ENCODE measurements at regions not wholly inside any gene's neighbourhood (a gene's known extent, or its start where the extent isn't known, plus 50 kb on each side); places are given as distances from the start of the nearest gene placed in this dataset.

- TF ChIP-seq, protein P1, sequence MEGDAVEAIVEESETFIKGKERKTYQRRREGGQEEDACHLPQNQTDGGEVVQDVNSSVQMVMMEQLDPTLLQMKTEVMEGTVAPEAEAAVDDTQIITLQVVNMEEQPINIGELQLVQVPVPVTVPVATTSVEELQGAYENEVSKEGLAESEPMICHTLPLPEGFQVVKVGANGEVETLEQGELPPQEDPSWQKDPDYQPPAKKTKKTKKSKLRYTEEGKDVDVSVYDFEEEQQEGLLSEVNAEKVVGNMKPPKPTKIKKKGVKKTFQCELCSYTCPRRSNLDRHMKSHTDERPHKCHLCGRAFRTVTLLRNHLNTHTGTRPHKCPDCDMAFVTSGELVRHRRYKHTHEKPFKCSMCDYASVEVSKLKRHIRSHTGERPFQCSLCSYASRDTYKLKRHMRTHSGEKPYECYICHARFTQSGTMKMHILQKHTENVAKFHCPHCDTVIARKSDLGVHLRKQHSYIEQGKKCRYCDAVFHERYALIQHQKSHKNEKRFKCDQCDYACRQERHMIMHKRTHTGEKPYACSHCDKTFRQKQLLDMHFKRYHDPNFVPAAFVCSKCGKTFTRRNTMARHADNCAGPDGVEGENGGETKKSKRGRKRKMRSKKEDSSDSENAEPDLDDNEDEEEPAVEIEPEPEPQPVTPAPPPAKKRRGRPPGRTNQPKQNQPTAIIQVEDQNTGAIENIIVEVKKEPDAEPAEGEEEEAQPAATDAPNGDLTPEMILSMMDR (IDR thresholded peaks at IDR 0.05; ENCODE audit: borderline replicate concordance, insufficient read depth, low read depth, low read length), result no peak
- H3K4me3 ChIP-seq (ENCODE audit: low read depth, low read length), result no peak overlapping the region
These were observed 123.4 kb upstream of the CXCL14 start for GRCh38 chr5:135702191-135702590.

DNA sequence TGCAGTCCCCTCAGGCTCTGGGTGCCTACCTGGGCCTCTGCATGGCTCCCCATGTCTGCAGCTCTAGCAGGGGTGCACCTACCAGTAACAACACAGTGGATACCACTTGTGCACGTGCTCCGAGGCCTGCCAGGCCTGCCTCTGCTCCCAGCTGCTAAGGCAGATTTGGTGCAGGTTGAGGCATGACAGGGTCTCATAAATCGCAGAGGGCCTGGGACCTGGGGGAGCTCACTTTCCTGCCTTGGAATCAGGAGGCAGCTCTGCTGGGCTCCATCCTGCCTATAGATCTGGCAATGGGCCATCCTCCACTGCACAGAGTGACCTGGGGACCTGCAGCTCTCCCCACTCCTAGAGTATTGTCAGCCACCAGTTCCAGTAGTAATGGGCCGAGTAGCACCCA lies 121.9 kb upstream of the CXCL14 start:
- no peak overlapping the region for H3K4me3 ChIP-seq (ENCODE audit: low read depth, low read length)
- TF ChIP-seq, protein P1 (IDR thresholded peaks at IDR 0.05; ENCODE audit: borderline replicate concordance, insufficient read depth, low read depth, low read length), result no peak

DNA sequence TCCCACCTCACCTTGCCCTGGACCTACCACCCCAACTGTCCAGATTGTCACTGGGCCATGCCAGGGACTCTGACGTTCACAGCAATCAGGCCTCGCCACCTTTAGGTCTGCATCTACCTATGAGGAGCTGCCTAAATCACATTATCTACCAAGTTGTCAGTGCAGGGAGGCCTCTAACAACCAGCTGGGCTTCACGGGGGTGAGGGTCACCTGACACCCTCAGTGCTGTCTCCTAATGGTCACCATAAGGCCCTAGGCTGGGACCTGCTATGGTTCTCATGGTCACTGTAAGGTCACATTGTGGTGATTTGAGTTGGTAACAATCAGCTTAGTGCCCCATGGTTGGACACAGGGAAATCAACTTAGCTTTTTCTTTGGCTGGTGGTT lies 119.2 kb upstream of the CXCL14 start:
- TF ChIP-seq, protein P1 (IDR thresholded peaks at IDR 0.05; ENCODE audit: borderline replicate concordance, insufficient read depth, low read depth, low read length), result no peak
- no peak overlapping the region for H3K4me3 ChIP-seq (ENCODE audit: low read depth, low read length)

GRCh38 chr5:135697251-135697958 lies 118.6 kb upstream of the CXCL14 start:
- TF ChIP-seq, protein P1 (IDR thresholded peaks at IDR 0.05; ENCODE audit: borderline replicate concordance, insufficient read depth, low read depth, low read length), result no peak
- H3K4me3 ChIP-seq (ENCODE audit: low read depth, low read length), result no peak overlapping the region

GRCh38 chr5:135696317-135696716 lies 117.5 kb upstream of the CXCL14 start:
- TF ChIP-seq, protein P1 (IDR thresholded peaks at IDR 0.05; ENCODE audit: borderline replicate concordance, insufficient read depth, low read depth, low read length), result no peak
- no peak overlapping the region for H3K4me3 ChIP-seq (ENCODE audit: low read depth, low read length)

DNA sequence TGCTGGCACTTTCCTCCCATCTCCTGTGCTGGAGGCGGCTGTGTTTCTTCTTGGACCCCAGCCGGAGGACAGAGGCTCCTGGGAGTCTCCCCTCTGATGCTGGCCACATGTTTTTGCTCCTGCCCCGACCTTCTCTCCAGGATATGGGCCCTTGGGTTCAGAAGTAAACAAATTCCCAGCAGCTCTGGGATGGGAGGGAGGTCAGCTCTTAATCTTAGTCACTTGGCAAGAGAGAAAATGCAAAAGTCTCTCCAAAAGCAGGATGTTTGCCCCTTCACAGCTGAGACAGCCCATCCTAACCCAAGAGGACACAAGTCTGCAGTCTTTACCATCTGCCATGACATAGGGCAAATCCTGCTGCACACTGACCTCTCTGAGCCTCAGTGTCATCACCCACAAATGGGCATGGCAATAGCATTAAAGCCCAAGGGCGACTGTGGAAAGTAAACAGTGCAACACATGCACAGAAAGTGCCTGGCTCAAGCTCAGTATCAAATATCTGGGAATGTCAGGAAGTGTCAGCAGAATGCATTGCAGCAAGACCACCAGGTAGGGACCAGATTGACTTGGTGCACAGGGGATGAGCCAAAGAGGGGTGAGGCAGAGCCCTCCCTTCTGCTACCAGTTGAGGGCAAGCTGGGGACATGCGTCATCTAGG lies 117.0 kb upstream of the CXCL14 start:
- TF ChIP-seq, protein P1 (IDR thresholded peaks at IDR 0.05; ENCODE audit: borderline replicate concordance, insufficient read depth, low read depth, low read length), result no peak
- no peak overlapping the region for H3K4me3 ChIP-seq (ENCODE audit: low read depth, low read length)

DNA sequence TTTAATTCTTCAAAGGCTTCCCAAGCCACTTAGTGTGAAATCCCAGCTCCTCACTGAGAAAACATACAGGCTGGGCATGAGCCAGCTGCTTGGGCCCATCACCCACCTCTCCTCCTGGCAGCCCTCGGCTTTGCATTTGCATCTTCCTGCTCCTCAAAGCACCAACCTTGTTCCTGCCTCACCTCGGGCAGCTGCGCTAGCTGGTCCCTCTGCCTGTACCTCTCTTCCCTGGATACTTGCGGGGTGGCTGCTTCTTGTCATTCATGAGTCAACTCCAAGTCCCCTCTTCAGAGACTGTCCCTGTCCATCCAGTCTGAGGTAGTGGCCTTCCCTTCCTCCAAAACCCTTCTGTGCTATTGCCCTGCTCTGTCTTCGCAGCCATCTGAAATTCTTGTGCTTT lies 116.1 kb upstream of the CXCL14 start:
- TF ChIP-seq, protein P1 (IDR thresholded peaks at IDR 0.05; ENCODE audit: borderline replicate concordance, insufficient read depth, low read depth, low read length), result no peak
- no peak overlapping the region for H3K4me3 ChIP-seq (ENCODE audit: low read depth, low read length)
